ENCODE measurements at regions not wholly inside any gene's neighbourhood (a gene's known extent, or its start where the extent isn't known, plus 50 kb on each side); places are given as distances from the start of the nearest gene placed in this dataset.

GRCh38 chr2:199119796-199120195 lies 337.9 kb downstream of the SATB2 start:
- TF ChIP-seq CTCF (IDR thresholded peaks at IDR 0.05; ENCODE audit: low read length) (no peak), EZH2 (optimal IDR thresholded peaks at IDR 0.05; ENCODE audit: low read depth, low read length) (no peak), EZH2phosphoT487 (IDR thresholded peaks at IDR 0.05; ENCODE audit: low read length) (no peak)
